H1 (cell line): ENCODE measurements at regions not wholly inside any gene's neighbourhood (a gene's known extent, or its start where the extent isn't known, plus 50 kb on each side); places are given as distances from the start of the nearest gene placed in this dataset.

Source experiments
- CHD7 ChIP-seq: fragments of 300-600 bp; sonication (generic); IDR thresholded peaks from 2 replicates; pipeline ENCODE4 v1.7.1; 2012; ENCODE audit warnings: low read length, moderate library complexity, mild to moderate bottlenecking, inconsistent platforms; ENCODE audit not compliant: insufficient replicate concordance
- E2F6 ChIP-seq: IDR thresholded peaks from 2 replicates; pipeline ENCODE4 v1.6.1; 2012; ENCODE audit warnings: inconsistent platforms

- TF ChIP-seq CHD7 (peak; percentile 90), E2F6 (no peak)
- TF ChIP-seq, all 59 proteins: peak for 2
Measured at GRCh38 chr4:86483173-86483490, 111.0 kb upstream of the PTPN13 start (continued).
